GM18505 (cell line): ENCODE measurements at regions not wholly inside any gene's neighbourhood (a gene's known extent, or its start where the extent isn't known, plus 50 kb on each side); places are given as distances from the start of the nearest gene placed in this dataset.
"Not testable (repeated sequence)": the region's sequence is repeated elsewhere in the genome, so short reads cannot be mapped to it uniquely, and the experiment has no call there.

Experiments used
- ATAC-seq: cut with Tn5 transposase; IDR thresholded peaks from one replicate; pipeline ENCODE4 v1.9.1; 2021; ENCODE audit not compliant: unreplicated experiment
- POLR2A ChIP-seq: IDR thresholded peaks from 4 replicates; pipeline ENCODE4 v1.6.1; 2011; ENCODE audit warnings: borderline replicate concordance; ENCODE audit not compliant: insufficient read depth, insufficient read length; ENCODE audit errors: extremely low read depth

DNA sequence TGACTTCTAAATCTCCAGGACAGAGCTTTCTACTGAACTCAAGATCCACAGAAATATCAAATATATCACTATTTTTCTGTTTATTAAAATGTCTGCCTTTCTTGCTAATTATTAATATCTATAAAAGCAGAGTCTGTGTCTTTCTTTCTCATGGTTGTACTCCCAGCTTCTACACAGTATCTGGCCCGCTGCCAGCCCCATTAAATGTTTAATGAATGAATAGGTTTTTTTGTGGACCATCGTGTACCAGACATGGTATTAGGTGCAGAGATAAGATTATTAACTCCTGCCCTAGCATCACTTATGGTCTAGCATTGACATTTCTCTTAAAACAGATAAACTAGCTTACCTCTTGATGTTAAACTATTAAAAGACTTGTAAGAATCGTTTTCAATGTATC, 111.4 kb upstream of the RBMS3 start:
- no peak for TF ChIP-seq POLR2A
- ATAC-seq = no peak

DNA sequence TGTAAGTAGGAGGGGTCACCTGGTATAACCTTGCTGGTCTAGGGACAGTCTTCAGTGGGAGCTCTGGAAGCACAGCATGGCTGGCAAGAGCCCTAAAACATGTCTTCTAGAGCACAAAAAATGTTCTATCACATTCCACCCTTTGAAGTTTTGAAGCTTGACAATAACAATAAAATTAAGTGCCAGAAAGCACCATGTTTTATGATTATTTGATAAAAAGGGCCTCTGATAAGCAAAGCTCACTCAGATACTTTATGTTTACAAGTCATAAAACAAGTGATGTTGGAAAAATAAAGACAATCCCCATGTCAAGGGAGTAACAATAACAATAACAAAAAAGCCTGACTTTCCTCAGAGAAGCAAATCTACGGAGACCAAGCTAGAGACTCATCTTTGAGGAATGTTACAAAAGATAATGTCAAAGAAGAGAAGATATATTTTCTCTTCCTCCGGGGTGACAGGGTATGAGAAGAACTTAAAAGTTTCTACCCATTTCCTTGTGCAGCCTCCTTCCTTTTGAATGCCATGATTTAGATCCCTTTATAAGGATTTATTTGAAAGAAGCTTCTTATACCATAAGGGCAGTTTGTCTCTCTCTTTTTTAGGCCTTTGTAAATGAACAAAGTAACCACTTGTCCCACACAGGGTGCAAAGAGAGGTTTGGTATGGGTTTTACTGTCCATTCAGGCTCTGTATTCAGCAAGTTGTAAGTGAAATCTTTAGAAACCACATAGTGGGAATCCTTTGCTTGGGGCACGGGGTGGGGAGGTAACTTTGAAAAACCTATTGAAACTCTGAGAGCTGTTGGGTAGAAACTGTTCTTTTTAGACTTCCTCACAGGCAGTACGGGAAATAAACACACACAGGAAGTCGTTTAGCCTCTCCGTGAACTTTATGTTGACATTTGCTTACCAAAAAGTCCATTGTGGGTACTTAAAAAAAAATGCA, 109.6 kb upstream of the RBMS3 start:
- TF ChIP-seq POLR2A = no peak
- no peak for ATAC-seq

DNA sequence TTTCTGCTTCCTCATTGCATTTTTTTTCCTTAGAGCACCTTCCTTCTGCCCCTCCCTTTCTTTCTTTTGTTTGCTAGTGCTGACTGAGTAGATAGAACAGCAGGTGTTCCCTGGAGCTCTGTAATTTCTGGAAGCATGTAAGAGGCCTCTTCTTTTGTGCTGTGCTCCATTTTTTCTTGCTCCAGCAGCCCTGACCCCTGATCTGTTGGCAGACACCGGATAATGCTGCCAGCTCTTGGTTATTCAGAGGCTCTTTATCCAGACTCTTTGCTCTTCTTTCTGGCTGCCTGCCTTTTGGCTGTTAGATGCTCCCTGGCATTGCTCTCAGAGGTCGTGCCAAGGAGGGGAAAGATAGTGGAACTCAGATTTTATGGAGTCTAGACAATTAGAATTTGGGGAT, 104.4 kb upstream of the RBMS3 start:
- no peak for ATAC-seq

DNA sequence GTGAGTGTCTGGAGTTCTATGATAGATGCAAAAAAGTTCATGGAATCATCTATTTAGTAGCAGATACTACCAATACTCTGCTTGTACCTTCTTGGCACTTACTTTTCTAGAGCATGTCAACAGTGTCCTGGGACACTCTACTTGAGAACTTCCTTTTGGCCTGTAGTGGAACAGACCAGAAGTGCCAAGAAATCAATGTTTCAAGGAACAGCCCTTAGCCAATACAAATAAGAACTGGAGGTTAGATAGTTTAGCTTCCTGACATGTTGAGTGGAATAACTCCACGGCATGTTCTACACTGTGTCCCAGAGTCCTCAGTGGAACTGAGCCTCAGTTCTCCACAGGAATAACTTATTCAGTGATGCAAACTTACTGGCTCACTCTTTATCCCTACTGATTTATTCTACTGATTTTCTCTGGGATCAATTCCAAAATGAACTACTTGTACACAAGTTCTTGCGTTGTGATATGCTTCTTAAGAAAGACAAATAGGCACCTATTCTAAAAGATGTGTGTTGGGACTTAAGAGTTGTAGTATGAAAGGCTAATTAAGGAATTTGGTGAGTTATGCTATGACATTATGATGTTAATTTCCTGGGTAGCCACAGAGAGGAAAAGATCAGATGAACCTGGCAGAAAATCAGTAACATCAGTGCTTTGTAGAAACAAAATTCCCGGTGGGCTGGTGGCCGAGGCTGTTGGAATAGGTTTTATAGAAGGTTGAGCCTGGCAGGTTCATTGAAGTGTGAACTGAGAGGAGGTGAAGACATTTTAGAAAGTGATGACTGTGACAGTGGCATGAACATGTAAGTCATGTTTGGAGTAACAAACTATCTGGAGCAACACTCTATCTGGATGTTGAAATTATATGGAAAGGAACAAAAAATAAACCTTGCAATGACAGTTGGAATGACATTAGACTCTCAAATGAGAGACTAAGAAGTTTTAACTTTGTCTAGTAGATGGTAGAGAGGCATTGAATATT, 101.8 kb upstream of the RBMS3 start:
- ATAC-seq = no peak
- no peak for TF ChIP-seq POLR2A

More for the DNA sequence above, 104.4 kb upstream of the RBMS3 start:
- no peak for TF ChIP-seq POLR2A

DNA sequence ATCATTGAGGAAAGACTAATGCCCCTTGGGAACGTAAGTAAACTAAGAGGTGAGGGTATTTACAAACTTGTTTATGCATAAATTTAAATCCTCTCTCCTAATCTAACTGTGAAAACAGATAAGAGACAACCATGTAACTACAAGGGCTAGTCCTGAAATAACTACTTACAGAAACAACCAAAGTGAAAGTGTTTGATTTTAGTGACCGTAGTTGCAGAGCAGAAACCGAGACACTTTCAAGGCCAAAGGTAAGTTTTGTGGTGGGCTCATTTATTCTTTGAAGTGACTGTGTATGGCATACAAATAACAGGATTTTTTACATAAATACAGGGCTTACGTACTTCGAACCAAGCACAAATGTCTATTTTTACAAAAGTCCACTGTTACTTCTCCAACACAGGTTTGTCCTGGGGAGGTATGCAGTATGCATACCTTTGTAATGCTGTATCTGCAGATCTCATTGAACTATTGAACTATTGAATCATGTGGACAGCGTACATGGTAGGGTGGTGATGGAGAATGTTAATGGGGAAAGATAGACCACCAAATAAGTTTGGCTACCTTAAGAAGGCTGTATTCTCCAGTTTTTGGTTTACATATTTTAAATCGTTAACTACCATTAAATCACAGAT, 99.6 kb upstream of the RBMS3 start:
- no peak for TF ChIP-seq POLR2A
- no peak for ATAC-seq

DNA sequence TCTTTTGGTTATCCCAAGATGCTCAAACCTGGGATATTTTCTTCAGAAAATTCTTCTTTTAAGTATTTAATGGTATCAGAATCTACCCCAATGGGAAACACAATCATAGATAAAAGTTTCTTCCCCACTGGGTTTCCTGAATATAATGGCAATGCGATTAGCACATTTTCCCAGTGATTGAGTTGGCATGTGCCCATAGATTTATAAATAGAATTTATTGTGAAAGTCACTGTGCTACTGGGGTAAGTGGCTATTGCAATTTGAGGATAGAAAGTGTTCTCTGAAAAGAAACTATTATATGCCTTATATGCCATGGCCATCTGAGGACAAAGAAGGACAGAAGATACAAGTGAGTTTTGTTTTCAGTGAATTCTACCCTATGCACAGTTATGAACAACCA, 99.0 kb upstream of the RBMS3 start:
- ATAC-seq = no peak
- no peak for TF ChIP-seq POLR2A

DNA sequence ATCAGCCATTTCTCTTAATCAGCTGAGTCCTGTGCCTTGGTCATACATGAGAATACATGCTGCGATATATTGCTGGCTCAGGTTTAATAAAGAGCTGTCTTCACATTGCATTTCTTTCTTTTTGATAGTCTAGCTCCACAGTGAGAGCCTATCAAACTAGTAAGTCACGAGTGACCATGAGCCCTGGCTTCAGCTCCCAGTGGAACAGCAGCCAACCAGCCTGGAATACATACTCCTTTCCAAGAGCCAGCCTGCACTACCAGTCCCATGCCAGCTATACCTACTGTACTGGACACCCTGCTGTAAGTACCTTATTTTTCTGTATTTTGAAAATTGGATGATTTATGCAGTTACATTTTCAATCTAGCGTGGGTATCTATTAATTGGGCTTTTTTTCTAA, 98.0 kb upstream of the RBMS3 start:
- not testable (repeated sequence) for ATAC-seq

DNA sequence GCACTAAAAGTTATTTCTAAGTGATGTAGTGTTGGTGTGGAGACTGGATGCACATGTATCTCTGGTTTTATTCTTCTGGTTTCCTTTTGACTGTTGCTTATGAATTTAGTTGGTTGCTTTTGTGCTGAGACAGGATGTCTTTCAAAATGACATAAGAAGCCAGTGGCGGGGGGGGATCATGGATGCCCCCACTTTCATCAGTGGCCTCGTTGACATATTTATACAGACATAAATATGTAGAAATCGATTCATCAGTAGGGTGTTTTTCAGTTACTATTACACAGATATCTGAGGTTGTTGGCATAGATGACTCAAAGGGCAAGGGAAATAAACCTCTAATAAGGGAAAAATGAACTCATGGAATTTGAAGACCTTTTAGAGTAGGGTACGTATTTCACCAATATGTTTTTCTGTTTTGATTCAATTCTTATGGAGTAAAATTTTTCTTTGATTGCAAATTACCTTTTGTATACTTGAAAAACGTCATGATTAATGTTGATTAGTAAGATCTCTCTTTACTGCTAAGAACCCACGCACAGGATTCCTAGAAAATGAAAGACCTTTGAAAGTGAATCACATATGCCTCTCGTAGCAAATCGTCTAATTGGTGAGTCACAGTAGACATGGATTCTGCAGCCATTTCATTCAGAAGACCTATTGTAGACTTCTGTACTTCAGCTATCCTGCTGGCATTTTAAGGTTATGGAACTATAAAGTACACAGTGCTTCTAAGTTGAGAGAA, 97.4 kb upstream of the RBMS3 start:
- ATAC-seq = no peak
- TF ChIP-seq POLR2A = no peak

DNA sequence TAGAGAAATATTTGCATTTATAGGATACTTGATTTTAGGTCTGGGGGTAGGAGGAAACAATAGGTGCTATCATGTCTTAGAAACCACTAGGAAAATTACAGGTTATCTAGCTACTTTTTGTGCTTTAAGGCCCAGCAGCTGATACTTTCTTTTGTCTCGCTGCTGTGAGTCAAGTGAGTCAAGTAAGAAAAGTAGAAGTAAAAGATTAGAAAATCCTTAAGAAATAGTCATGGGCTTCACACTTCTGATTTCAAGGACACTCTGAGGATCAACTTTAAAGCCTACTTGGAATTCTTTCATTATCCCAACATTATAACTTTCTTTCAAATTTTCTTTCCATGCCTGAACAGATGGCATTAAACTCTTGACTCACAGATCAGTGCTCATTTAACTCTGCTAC, 95.2 kb upstream of the RBMS3 start:
- TF ChIP-seq POLR2A = no peak
- ATAC-seq = no peak

DNA sequence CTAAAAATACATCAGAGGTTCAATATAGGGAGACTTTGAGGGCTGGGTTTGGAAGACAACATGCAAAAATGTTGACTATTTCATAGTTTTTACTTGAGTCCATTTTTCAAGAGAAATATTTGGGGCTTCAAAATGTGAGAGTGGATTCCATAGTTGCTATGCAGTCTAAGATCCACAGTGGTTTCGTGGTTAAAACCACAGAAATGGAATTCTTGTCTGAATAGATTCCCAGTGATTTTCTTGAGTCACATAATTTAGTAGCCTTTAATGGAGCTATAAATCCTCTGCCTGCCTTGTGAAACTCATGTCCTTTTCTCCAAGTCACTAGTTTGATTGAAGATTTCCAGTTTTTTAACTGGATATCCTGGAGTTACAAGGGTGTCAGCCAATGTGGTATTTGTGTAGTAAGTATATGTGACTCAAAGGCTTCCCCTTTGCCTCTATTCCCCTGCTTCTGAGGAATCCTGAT, 94.7 kb upstream of the RBMS3 start:
- TF ChIP-seq POLR2A = no peak
- no peak for ATAC-seq

DNA sequence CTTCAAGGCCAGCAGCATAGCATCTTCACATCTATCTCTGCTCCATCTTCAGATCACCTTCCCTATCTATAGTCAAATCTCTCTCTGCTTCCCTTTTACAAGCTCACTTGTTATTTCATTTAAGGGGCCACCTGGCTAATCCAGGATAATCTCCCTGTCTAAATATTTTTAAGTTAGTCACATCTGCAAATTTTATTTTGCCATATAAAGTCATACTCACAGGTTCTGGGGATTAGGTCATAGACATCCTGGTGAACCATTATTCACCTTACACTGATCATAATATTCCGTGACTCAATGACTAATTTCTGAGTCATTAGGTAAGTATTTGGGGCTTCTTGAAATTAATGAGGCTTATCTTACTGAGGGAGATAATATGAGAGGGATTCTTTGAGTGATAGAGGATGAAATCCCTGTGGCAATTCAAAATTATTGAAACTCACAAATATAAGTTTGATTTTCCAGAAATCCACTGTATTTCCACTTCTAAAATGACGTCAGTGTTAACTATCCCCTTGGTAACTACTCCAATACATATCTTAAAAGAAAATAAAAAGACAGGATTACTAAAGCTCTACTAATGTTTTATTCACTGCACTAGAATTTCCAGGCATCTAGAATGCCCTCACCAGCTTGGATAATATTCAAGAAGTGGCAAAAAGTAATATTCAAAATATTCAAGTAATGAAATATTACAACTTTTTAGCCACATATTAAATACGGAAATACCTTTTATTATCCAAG, 93.7 kb upstream of the RBMS3 start:
- no peak for TF ChIP-seq POLR2A
- ATAC-seq = no peak

DNA sequence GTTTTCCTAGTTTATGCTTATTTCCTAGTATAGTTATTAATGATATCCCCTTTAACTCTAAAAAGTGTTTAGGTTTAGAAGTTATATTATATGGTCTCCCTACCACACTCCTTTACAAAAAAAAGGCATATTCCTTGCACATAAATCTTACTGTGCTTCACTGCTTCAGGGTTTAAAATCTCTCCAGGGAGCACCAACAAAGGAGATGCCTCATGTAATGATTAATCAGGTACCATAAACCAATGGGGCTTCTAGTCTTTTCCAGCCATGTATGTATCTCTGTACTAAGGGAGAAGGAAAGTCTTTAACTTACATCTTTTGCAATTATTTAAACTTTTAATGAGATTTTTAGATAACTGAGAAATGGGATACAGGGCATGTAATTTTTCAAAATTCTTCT, 91.5 kb upstream of the RBMS3 start:
- TF ChIP-seq POLR2A = no peak
- no peak for ATAC-seq

DNA sequence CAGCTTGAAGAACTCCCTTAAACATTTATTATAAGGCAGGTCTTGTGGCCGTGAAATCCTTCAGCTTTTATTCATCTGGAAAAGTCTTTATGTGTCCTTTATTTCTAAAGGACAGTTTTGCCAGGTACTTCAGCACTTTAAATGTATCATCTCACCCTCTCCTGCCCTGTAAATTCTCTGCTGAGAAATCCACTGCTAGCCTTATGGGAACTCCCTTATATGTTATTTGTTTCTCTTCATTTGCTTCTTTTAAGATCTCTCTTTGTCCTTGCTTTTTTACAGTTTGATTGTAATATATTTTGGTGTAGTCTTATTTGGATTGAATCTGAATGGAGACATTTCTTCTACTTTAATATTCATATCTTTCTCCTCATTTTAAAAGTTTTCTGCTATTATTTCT, 86.7 kb upstream of the RBMS3 start:
- no peak for ATAC-seq

More for the DNA sequence above, 86.7 kb upstream of the RBMS3 start:
- TF ChIP-seq POLR2A = no peak
